Heart left ventricle (tissue), 16 donors: ENCODE measurements at regions not wholly inside any gene's neighbourhood (a gene's known extent, or its start where the extent isn't known, plus 50 kb on each side); places are given as distances from the start of the nearest gene placed in this dataset.
A peak's percentile ranks its signal among the peaks of the same experiment; 100 is the strongest.

Experiments
- ATAC-seq, 4 donors: fragments of 200-7000 bp; cut with Tn5 transposase; one replicate each; pipeline ENCODE4 v1.9.1; 2020 to 2022; ENCODE audit warnings: moderate library complexity in 4 of 4, mild to moderate bottlenecking in 3 of 4, moderate number of reproducible peaks in 1 of 4
- DNase-seq, 5 donors: peaks; one replicate each; pipeline ENCODE4 v3.0.0-alpha.2; 2020
- H3K27ac ChIP-seq, 12 donors: fragments of 200-600 bp; sonication (generic) in 4 of 12; one replicate each; pipeline versions ENCODE4 v1.5.0 to v1.8.0; 2016 to 2022; ENCODE audit warnings: mild to moderate bottlenecking in 2 of 12
- H3K27me3 ChIP-seq, 9 donors: fragments of 200-600 bp; sonication (generic) in 2 of 9; one replicate each; pipeline versions ENCODE4 v1.5.1 to v1.8.0; 2016 to 2022; ENCODE audit warnings: mild to moderate bottlenecking in 3 of 9
- H3K36me3 ChIP-seq, 9 donors: fragments of 200-600 bp; sonication (generic) in 2 of 9; one replicate each; pipeline versions ENCODE4 v1.5.0 to v1.8.0; 2018 to 2022; ENCODE audit warnings: mild to moderate bottlenecking in 2 of 9
- H3K4me1 ChIP-seq, 12 donors: fragments of 200-600 bp; sonication (generic) in 4 of 12; one replicate each; pipeline versions ENCODE4 v1.5.0 to v1.8.0; 2016 to 2022; ENCODE audit warnings: mild to moderate bottlenecking in 3 of 12
- H3K4me3 ChIP-seq, 12 donors: fragments of 200-600 bp; sonication (generic) in 4 of 12; one replicate each; pipeline versions ENCODE4 v1.5.0 to v1.8.0; 2017 to 2022; ENCODE audit warnings: mild to moderate bottlenecking in 9 of 12, moderate library complexity in 4 of 12
- H3K9me3 ChIP-seq, 12 donors: fragments of 200-600 bp; sonication (generic) in 4 of 12; one replicate each; pipeline versions ENCODE4 v1.5.0 to v1.8.0; 2016 to 2022; ENCODE audit warnings: mild to moderate bottlenecking in 1 of 12
- CTCF ChIP-seq, 12 donors: fragments of 200-600 bp; sonication (generic) in 4 of 12; IDR thresholded peaks; one replicate each; pipeline versions ENCODE4 v1.5.0 to v1.8.0; 2018 to 2022; ENCODE audit warnings: antibody characterized with exemption in 12 of 12, mild to moderate bottlenecking in 5 of 12
- POLR2A ChIP-seq, 2 donors: fragments of 450-650 bp; IDR thresholded peaks; one replicate each; pipeline ENCODE4 v1.6.1; 2017; ENCODE audit warnings: antibody characterized with exemption in 2 of 2, mild to moderate bottlenecking in 2 of 2, moderate library complexity in 2 of 2
- WGBS, 4 donors: extraction: QIAGEN DNeasy Blood & Tissue Kit in 2 of 4; methylation state at CpG; one replicate each; pipeline versions ENCODE4 v1.1.5 to v1.1.7; 2013 to 2018; 5-methylcytosine and 5-hydroxymethylcytosine counted together
- intact Hi-C, 10 donors: fragments of 100-400 bp; cut with DNase I; formaldehyde crosslinking; loops; one replicate each; pipeline versions ENCODE4 v1.11.1 to v1.14.2; 2022
- donor health status: ischemic (EF 13 %, LVEDD 7.1; RV severe dilation, severe dysfunction).
- donor health status: healthy with polysubstance abuse.
- donor health status: DM: no; HTN: yes; CAD: no.
- donor health status: DM: no; HTN: no; CAD: no.
- donor health status: ischemic (EF 25% LVEDD 6.9; RV normal size, moderate dysfunction).
- donor health status: ischemic (EF 25% LVEDD 5.7; RV mildly dilated, moderate dysfunction).
- donor health status: healthy.
- donor health status: DM: yes; HTN: yes; CAD: no.
- donor health status: ischemic (EF 35%, LVEDD 5.7; RV mildly dilated, moderate dysfunction).
- donor health status: nonischemic (EF 11% LVEDD 7.7; RV severe dilation, severe dysfunction).
- donor health status: DM: yes; HTN: yes; CAD: no.
- donor health status: PGD.
- donor health status: ischemic (EF 29% LVEDD 5.4; RV normal size, mild dysfunction).
- donor health status: nonischemic (EF 23%, LVEDD 6.1; RV moderate dilation, normal function).

DNA sequence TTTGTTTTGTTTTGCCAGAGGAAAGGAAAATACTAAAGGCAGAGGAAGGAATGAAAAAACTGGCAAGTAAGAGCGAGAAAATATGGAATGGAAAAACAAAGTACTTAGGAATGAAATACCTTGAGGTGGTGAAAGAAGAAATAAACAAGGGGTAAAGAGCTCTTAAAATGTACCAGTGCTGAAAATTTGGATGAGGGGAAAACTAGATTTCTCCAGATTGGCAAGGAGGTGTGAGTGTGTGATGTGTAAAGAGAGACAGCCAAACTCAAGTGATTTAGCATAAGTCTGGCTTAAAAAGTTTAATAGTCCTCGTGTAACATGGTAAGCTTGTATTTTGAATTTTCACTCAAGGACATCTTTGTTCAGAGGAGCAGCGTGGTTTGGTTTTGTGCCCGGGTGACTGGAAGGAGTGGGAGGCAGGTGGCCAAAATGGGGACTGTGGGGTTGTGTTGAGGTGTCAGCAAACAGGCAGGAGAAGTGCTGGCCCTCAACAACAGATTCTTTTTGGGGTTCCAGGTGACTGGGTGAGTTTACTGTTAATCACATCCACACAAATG lies 102.7 kb downstream of the DACT1 start:
- 62 to 73% (median 69%) methylated on average over 4 of the region's 4 CpGs for WGBS, 4 donors
- H3K4me1 ChIP-seq, result peaks cover 0 to 12% (median 0%) of the 10 kb centered on the region in 12 donors
- no peak overlapping the region for H3K27ac ChIP-seq
- no peak overlapping the region for H3K4me3 ChIP-seq
- TF ChIP-seq POLR2A (IDR thresholded peaks at IDR 0.05), result no peak
- no peak for TF ChIP-seq CTCF (IDR thresholded peaks at IDR 0.05)
- ATAC-seq (no peak), DNase-seq (no peak)
- intact Hi-C loops, result no loop called here
- no peaks in the 10 kb centered on the region for H3K9me3 ChIP-seq
- no peaks in the 10 kb centered on the region for H3K36me3 ChIP-seq
- no peaks in the 10 kb centered on the region for H3K27me3 ChIP-seq

DNA sequence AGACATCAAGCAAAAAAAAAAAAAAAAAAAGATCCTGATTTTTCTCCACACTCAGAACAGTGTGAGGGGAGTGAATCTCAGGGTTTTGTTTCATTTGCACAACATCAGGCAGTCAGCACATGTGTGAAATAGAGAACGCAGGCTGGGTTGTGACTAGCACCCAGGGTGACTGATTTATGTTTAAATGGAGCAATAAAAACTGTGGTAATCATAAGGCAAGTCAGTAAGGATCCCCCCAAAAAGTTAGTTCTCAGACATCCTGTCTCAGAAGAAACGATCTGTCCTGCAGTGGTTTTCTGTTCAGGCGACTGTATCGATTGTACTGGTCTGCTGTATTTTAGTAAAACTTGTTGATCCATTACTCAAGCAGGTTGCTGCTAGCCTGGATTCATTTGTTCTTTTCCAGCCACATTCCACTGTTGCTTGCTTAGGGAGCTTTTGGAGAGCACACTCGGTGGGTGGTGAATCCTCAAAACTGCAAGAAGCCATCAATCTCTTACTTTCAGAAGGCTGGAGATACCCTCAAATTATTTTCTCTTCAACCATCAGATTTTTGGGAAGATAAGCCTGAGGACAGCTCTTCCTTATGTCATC lies 107.1 kb downstream of the DACT1 start:
- intact Hi-C loops, result no loop called here

DNA sequence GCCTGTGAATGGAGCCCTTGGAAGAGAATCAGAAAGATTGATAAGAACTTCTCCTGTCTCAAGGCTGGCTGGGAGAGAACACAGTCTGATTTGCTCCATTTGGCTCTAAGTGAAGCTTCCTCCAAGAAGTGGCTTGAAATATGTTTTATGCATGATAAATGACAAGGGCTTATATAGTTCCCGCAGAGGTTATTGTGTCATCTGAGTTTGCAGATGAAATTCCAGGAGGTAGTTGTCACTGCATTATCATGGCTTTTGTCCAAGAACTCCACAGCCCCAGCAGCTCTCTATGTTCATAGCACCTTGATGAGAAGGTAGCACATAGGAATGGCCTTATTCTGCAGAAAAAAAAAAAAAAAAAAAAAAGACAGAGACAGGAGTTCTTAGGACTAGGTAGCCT lies 108.5 kb downstream of the DACT1 start:
- H3K9me3 ChIP-seq, result no peaks in the 10 kb centered on the region
- H3K36me3 ChIP-seq, result no peaks in the 10 kb centered on the region
- no peak overlapping the region for H3K4me3 ChIP-seq
- 16 to 31% (median 26%) methylated on average over 1 of the region's 1 CpG for WGBS, 4 donors
- H3K4me1 ChIP-seq, result peaks cover 0 to 45% (median 0%) of the 10 kb centered on the region in 12 donors
- DNase-seq (no peak), ATAC-seq (peak in 1 of 4 donors; percentile 31)
- TF ChIP-seq CTCF (IDR thresholded peaks at IDR 0.05) (no peak), POLR2A (IDR thresholded peaks at IDR 0.05) (no peak)
- H3K27ac ChIP-seq, result no peak overlapping the region
- intact Hi-C loops, result no loop called here
- H3K27me3 ChIP-seq, result no peaks in the 10 kb centered on the region

More for the DNA sequence above, 107.1 kb downstream of the DACT1 start:
- Histone ChIP-seq H3K36me3 (no peaks in the 10 kb centered on the region), H3K27ac (no peak overlapping the region), H3K9me3 (no peaks in the 10 kb centered on the region), H3K27me3 (no peaks in the 10 kb centered on the region), H3K4me1 (peaks cover 0 to 39% (median 0%) of the 10 kb centered on the region in 12 donors), H3K4me3 (no peak overlapping the region)
- ATAC-seq, result no peak
- no peak for DNase-seq
- 82 to 92% (median 89%) methylated on average over 5 of the region's 5 CpGs for WGBS, 4 donors
- TF ChIP-seq CTCF (IDR thresholded peaks at IDR 0.05) (no peak), POLR2A (IDR thresholded peaks at IDR 0.05) (no peak)

GRCh38 chr14:58746701-58747100 lies 108.9 kb downstream of the DACT1 start:
- H3K36me3 ChIP-seq, result no peaks in the 10 kb centered on the region
- no peaks in the 10 kb centered on the region for H3K27me3 ChIP-seq
- peaks cover 0 to 46% (median 0%) of the 10 kb centered on the region in 12 donors for H3K4me1 ChIP-seq
- 82 to 89% (median 89%) methylated on average over 3 of the region's 3 CpGs for WGBS, 4 donors
- ATAC-seq, result no peak
- H3K4me3 ChIP-seq, result no peak overlapping the region
- no peaks in the 10 kb centered on the region for H3K9me3 ChIP-seq
- DNase-seq, result no peak
- intact Hi-C loops, result no loop called here
- peak overlapping the region in 1 of 12 donors; percentile 40 for H3K27ac ChIP-seq
- no peak for TF ChIP-seq CTCF (IDR thresholded peaks at IDR 0.05)
- TF ChIP-seq POLR2A (IDR thresholded peaks at IDR 0.05), result no peak
